ENCODE measurements at regions not wholly inside any gene's neighbourhood (a gene's known extent, or its start where the extent isn't known, plus 50 kb on each side); places are given as distances from the start of the nearest gene placed in this dataset.

DNA sequence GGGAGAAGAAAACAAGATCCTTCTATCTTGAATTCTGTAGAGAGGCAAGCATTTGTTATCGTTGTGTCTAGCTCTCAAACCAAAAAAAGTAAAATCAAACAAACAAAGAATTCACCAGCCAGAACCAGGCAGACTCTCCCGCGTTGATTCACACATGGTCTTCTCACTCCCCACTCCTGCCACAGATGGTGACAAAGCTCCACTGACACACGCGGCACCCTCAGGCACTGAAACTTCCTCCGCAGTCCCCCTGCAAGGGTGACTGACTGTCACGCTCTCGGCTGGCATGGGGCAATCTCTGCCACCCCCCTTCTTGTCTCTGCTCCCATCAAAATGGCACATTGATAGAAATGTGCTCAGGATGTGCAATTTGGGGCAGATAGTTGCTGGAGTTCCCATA is 304.9 kb downstream of the DHX15 start:
- Histone ChIP-seq H3K4me1 (no peaks in the 10 kb centered on the region), H3K36me3 (no peaks in the 10 kb centered on the region), H3K27me3 (no peaks in the 10 kb centered on the region), H3K9me3 (no peaks in the 10 kb centered on the region), H3K4me3 (ENCODE audit: low read depth, low read length) (no peak overlapping the region)
- DNase-seq: no peak
- TF ChIP-seq, protein P1, sequence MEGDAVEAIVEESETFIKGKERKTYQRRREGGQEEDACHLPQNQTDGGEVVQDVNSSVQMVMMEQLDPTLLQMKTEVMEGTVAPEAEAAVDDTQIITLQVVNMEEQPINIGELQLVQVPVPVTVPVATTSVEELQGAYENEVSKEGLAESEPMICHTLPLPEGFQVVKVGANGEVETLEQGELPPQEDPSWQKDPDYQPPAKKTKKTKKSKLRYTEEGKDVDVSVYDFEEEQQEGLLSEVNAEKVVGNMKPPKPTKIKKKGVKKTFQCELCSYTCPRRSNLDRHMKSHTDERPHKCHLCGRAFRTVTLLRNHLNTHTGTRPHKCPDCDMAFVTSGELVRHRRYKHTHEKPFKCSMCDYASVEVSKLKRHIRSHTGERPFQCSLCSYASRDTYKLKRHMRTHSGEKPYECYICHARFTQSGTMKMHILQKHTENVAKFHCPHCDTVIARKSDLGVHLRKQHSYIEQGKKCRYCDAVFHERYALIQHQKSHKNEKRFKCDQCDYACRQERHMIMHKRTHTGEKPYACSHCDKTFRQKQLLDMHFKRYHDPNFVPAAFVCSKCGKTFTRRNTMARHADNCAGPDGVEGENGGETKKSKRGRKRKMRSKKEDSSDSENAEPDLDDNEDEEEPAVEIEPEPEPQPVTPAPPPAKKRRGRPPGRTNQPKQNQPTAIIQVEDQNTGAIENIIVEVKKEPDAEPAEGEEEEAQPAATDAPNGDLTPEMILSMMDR (IDR thresholded peaks at IDR 0.05; ENCODE audit: low read depth, low read length): no peak

DNA sequence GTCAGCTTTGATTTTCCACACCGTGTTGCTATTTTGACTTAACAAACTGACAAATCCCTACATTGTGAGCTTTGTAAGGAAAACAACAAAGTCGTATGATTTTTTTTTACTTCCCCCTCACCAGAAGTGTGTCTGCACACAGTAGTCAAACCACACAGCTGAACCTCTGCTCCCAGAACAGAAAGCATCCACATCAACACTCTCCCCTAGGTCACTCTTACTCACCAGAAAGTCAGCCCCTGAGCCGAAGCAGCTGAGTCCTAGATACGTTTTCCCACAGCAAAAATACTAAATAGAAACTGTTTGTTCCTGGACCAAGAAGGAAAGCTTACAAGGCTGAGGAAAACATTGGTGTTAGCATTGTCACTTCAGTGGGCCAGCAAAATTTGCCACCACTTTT is 305.7 kb downstream of the DHX15 start:
- Histone ChIP-seq H3K36me3 (no peaks in the 10 kb centered on the region), H3K27me3 (no peaks in the 10 kb centered on the region), H3K4me1 (no peaks in the 10 kb centered on the region), H3K4me3 (ENCODE audit: low read depth, low read length) (no peak overlapping the region), H3K9me3 (no peaks in the 10 kb centered on the region)
- TF ChIP-seq, protein P1 (IDR thresholded peaks at IDR 0.05; ENCODE audit: low read depth, low read length): no peak
- no peak for DNase-seq

DNA sequence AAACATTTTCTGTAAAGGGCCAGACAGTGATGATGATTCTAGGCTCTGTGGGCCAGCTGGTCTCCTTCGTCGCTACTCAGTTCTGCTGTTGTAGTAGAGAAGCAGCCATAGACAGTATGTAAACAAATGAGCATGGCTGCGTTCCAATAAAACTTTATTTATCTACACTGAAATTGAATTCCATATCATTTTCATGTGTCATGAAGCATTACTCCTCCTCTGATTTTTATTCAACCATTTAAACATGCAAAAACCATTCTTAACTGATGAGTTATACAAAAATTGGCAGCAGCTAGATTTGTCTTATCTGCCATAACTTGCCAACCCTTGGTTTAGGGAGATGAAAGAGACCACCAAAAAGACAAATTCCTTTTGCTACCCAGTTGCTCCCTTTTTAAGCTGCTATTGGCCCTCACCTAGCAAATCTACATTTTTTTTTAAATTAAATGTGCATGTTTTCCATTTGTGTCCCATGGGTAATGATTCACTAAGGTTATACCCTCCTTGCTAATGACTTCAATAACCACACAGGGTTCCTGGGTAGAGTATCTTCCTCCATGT is 309.9 kb downstream of the DHX15 start:
- no peak overlapping the region for H3K4me3 ChIP-seq (ENCODE audit: low read depth, low read length)
- TF ChIP-seq, protein P1 (IDR thresholded peaks at IDR 0.05; ENCODE audit: low read depth, low read length): no peak
- no peaks in the 10 kb centered on the region for H3K36me3 ChIP-seq
- DNase-seq: no peak
- H3K27me3 ChIP-seq: no peaks in the 10 kb centered on the region
- no peaks in the 10 kb centered on the region for H3K9me3 ChIP-seq
- H3K4me1 ChIP-seq: no peaks in the 10 kb centered on the region

DNA sequence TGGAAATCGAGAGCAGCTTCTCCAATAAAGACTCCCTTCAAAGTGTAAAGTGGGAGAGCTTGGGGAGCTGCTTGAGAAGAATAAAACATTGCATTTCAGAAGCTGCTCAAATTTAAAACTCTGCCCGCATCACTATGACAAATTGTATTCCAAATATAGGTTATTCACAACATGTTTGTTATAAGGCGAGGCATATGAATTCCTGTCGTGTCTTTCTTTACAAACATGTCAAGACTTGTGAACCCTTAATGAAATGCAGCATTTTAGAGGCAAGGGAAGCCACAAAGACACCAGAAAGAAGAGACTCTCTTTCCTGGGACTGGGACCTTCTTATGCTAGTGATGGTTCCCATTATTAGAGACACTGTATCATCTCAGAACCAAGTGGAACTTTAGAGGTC is 311.2 kb downstream of the DHX15 start:
- H3K4me3 ChIP-seq (ENCODE audit: low read depth, low read length): no peak overlapping the region
- no peaks in the 10 kb centered on the region for H3K36me3 ChIP-seq
- no peaks in the 10 kb centered on the region for H3K9me3 ChIP-seq
- no peak for DNase-seq
- H3K4me1 ChIP-seq: no peaks in the 10 kb centered on the region
- TF ChIP-seq, protein P1 (IDR thresholded peaks at IDR 0.05; ENCODE audit: low read depth, low read length): no peak
- no peaks in the 10 kb centered on the region for H3K27me3 ChIP-seq

DNA sequence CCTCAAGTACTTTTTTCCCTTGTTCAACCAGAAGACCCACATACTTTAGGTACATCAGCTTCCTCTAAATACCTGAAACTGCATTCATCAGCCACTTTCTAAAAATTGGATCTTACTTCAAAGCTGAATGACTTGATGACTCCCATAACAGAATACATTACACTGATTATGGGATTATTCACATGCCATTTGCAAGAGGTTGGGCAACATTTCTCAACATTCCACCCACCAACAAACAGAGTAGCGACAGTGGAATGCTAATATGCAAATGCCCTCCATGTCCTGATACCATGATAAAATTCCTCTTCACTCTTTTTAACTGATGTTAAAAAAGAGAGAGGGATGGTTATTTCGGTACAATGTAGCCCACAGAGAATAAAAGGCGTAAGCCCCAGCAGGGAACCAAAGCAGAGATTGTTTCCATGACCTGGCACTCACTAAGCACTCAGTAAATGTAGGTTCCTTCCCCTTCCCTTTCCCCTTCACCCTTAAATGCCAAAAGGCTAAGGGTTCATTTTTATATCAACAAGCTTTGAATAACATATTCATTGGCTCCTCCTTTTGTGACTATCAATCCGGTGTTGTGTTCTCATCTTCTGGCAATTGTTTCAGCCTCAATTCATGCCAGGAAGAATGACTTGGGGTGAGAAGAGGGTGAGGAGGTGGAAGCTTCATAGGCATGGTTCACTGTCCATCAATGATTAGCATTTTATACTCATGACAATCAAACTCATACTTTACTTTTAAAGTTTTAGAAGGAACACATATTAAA is 317.2 kb downstream of the DHX15 start:
- no peaks in the 10 kb centered on the region for H3K4me1 ChIP-seq
- TF ChIP-seq, protein P1 (IDR thresholded peaks at IDR 0.05; ENCODE audit: low read depth, low read length): no peak
- H3K27me3 ChIP-seq: peaks cover 4% of the 10 kb centered on the region; the same call in 1 of the 2 replicates
- no peak for DNase-seq
- H3K4me3 ChIP-seq (ENCODE audit: low read depth, low read length): no peak overlapping the region
- no peaks in the 10 kb centered on the region for H3K9me3 ChIP-seq
- H3K36me3 ChIP-seq: no peaks in the 10 kb centered on the region

DNA sequence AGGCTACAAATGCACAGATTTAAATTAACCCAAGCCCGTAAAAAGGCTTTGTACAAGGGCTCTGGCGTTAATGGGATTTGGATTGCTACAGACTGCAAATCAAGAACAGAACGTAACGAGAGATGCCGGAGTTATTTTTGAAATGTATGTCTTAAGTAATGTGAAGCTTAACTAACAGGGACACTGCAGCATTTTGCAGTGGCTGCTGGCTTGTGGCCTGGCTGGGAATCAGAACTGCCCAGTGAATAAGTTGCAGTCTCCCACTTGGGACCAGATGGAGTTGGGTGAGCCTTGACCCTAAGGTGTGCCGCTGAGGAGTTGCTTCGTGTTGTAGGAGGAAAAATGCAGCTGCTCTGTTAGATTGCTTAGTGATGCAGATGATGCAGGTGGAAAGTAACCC is 318.4 kb downstream of the DHX15 start:
- no peak overlapping the region for H3K4me3 ChIP-seq (ENCODE audit: low read depth, low read length)
- DNase-seq: no peak
- no peaks in the 10 kb centered on the region for H3K36me3 ChIP-seq
- H3K4me1 ChIP-seq: no peaks in the 10 kb centered on the region
- H3K9me3 ChIP-seq: no peaks in the 10 kb centered on the region
- TF ChIP-seq, protein P1 (IDR thresholded peaks at IDR 0.05; ENCODE audit: low read depth, low read length): no peak
- peaks cover 4% of the 10 kb centered on the region; the same call in 1 of the 2 replicates for H3K27me3 ChIP-seq

Data from BE2C (cell line).